ENCODE measurements at regions not wholly inside any gene's neighbourhood (a gene's known extent, or its start where the extent isn't known, plus 50 kb on each side); places are given as distances from the start of the nearest gene placed in this dataset.

GRCh38 chr5:88483964-88484672, 215.5 kb upstream of the TMEM161B start:
- DNase-seq, result no peak

DNA sequence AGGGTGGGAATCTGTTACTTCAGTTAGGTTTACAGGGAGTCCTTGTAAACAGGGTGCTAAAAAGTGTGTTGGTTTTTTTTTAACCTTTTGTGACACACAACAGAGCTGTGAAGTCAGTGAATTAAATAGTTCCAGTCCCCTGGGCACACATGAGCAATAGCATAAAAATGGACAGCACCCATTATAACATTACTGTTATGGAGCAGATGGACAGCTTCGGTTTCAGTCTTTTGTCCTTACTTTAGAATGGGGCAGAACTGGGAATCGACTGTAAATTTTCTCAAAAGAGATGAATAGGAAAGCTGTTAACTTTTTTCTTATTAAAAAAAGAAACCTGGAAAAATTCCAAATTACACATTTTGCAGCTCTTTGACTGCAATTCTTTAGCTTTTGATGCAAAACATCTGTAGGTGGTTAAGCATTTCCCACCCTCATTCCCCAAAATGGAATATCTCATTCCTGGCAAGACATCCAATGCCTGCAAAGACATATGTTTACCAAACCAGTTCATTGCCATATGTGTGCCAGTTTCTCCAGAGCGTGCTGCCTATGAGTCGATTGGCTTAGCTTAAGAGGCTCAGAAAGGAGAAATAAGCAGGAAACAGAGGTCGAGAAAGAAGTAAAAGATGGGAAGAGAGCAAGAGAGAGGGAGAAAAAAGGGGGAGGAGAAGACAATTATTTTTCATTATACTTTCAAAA, 212.3 kb upstream of the TMEM161B start:
- no peak for DNase-seq

- DNase-seq, result no peak
These were observed 211.6 kb upstream of the TMEM161B start for GRCh38 chr5:88480245-88480644.

GRCh38 chr5:88474574-88474973, 205.9 kb upstream of the TMEM161B start:
- no peak for DNase-seq

DNA sequence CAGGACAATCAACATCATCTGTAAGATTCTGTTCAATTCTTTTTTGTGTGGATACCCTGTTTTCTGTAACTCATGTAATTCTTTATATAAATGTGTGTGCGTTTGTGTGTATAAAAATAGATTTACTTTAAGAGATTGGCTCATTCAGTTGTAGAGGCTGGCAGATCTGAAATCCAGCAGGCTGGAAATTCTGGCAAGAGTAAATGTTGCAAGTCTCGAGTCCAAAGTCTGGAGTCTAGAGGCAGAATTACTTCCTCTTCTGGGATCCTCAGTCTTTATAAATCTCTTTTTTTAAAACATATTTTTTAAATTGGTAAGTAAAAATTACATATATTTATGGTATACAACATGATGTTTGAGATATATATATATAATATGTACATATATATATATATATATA, 202.1 kb upstream of the TMEM161B start:
- DNase-seq, result no peak

DNA sequence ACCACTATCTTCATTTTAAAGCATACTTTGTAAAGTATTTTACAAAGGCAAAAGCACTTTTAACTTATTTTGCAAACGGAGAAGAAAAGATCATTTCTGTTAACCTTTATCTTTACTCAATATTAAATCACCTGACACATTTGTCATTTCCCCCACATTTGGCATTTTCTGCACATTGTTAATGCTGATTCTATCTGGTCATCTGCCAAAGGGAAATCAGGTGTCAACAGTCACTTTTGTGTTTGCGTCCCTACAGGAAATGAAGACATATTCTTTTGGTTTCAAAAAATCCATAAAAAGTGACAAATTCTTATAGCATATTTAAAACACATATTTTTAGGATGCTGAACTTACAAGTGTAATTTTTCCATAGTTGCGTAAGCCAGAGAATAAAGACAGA, 191.3 kb upstream of the TMEM161B start:
- no peak for DNase-seq

- no peak for DNase-seq
These were observed 184.2 kb upstream of the TMEM161B start for GRCh38 chr5:88452820-88453219.

DNA sequence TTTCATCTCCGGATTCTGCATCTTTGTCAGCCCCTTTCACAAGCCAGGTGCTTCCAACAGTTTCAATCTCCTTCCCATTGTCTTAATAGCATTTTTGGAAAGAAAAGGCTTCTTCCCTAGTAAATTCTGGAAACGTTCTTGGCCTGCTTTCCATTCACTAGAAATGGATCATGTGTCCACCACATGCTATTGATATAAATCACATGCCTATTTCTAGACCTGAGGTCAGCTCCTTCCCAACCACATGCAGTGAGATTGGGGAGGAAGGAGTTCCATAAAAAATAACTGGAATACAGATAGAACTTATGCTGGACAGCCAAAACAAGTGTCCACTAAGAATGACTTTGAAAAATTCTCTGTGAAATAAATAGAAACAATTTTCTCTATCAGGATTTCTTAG, 181.6 kb upstream of the TMEM161B start:
- no peak for DNase-seq

DNA sequence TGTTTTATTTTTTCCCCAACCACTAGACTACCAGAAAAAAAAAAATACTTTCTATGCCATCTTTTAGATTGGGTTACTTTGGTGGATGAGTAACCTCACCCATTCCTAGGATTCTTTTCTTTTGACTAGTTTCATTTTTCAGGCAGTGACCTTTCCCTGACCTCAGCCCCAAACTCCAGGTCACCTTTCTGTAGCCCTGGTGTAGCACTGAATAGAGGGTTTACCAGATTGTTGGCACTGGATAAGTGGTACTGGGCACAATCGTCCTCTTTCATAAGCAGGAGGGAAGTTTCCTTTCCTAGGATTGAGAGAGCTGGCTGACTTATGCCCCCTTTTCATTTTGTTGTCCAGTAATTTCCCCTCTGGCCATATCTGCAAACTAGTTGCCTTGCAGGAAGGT, 169.4 kb upstream of the TMEM161B start:
- DNase-seq, result no peak

DNA sequence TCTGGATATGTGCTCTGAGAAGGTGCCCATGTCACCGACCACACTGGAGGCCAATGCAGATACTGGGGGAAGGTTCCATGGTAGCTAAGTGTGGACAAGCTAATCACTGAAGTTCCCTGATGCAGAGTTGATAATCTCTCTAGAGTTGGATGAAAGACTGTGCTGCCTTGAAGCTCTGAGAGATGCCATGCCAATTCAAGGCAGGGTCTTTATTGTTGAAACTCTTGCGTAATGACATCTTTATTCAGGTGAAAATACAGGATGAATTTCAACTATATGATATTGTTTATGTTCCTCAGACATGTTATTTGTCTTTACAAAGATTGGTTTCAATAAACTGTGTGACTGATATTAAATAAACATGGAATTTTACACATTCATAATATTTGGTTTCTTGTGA, 167.6 kb upstream of the TMEM161B start:
- no peak for DNase-seq

DNA sequence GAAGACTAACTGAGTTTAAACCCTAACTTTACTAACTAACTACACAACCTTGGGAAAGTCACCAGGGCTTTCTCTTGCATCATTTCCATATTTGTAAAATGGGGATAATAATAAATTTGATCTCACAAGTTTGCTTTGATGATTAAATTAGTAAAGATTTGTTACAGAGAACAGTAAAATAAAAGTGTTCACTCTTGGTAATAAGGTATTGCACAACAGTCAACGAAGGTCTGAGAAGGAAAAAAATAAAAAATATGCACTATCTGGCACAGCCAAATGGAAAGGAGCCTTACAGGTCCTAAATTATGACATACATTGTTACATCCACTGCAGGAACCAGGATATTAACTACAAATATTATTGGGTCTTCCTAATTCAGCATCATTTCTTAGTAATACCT, 160.0 kb upstream of the TMEM161B start:
- no peak for DNase-seq

DNA sequence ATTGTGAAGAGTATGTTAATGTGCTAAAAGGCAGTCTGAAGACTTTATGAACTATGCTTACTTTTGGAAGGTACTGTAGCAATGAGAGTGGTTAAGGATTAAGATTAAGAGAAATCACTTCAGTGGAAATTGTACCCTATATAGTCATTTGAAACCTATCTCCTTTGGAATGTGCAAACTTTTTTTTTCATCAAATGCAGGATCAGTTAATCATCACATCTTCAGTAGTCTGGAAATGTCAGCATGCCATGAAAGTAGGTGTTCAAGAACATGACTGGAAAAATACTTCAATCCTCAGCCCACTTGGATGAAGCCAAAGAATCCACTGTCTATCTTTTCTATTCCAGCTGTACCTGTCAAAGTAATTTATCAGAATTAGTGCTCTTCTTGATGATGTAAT, 157.8 kb upstream of the TMEM161B start:
- no peak for DNase-seq

DNA sequence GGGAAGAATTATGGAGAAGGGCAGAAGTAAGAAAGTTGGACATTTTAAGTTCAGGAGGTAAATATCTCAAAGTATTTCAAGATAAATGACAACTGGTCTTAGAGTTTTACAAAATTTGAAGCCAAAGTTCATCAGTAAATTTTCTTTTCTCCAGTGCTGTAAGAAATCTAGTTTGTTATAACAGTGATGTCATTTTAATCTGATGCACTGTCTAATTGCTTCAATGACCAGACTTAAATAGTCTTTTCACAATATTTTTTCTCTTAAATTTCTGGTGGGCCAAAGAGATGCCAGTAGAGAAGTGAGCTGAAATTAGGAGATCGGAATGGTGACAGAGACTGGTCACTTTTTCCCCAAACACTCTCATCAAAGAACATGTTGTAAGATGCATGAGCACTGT, 156.5 kb upstream of the TMEM161B start:
- no peak for DNase-seq

- no peak for DNase-seq
These were observed 151.3 kb upstream of the TMEM161B start for GRCh38 chr5:88419931-88420330.

GRCh38 chr5:88407341-88407740, 138.7 kb upstream of the TMEM161B start:
- DNase-seq, result no peak

DNA sequence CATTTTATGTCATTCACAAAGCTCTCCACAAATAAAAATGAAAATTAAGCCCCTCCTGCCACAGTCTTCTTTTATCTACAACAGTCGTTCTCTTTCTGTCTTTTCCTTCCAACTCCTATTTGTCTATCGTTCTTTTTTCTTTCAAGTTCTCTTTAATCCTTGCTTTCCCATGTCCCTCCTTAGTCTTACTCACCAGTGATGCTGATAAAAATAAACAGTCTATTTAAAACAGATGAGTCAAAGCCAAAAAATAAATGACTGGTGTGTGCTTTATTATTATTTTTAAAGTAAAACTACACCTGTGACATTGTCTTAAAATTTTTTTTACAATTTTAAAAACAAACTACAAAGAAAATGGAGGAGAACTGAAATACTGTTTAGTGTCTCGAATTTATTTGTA, 137.1 kb upstream of the TMEM161B start:
- no peak for DNase-seq

GRCh38 chr5:88404405-88404804, 135.8 kb upstream of the TMEM161B start:
- no peak for DNase-seq

DNA sequence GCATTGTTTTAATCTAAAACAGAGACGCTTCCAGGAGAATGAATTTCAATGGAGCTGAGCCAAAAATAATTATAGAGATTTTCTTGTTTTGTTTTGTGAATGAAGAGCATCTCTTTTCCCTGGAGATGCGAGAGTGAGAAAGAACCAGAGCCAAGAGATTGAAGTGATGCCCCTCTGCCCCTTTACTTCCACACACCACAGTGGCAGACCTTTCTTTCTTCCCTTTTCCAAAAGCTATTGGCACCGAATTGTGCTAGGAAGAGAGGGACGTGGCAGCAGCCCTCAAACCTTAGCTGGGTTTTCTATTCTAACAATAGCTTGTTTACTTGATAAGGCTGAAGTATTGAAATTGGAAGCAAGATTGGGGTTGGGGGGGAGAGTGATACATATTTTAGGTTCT, 133.0 kb upstream of the TMEM161B start:
- no peak for DNase-seq

- no peak for DNase-seq
These were observed 132.6 kb upstream of the TMEM161B start for GRCh38 chr5:88401228-88401627.

DNA sequence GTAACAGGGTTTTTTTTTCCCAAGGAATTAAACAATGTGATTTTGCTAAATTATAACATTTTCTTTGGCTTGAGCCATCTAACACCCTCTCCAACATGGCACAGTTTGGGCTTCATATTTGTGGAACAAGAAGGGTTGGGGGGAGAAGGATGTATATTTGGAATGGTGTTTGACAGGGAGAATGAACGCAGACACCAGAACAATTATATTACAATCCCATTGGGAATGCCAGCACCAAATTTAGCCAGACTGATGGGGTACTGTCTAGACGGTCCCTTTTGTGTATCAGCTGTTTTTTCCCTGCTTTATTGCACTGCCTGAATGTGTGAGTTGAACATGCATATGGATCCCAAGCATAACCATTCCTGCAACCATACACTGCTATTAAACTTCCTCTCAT, 130.9 kb upstream of the TMEM161B start:
- no peak for DNase-seq

- DNase-seq, result no peak
These were observed 129.7 kb upstream of the TMEM161B start for GRCh38 chr5:88398316-88398715.

- DNase-seq, result no peak
These were observed 128.2 kb upstream of the TMEM161B start for GRCh38 chr5:88396751-88397281.

GRCh38 chr5:88396000-88396535, 127.4 kb upstream of the TMEM161B start:
- DNase-seq, result no peak

- DNase-seq, result no peak
These were observed 126.6 kb upstream of the TMEM161B start for GRCh38 chr5:88395264-88395663.

All from CD4-positive, alpha-beta T cell treated with Interleukin-10 for 1 hour (primary cell).